GM21786 (cell line): ENCODE measurements at regions not wholly inside any gene's neighbourhood (a gene's known extent, or its start where the extent isn't known, plus 50 kb on each side); places are given as distances from the start of the nearest gene placed in this dataset.
"Not testable (repeated sequence)": the region's sequence is repeated elsewhere in the genome, so short reads cannot be mapped to it uniquely, and the experiment has no call there.

ENCODE experiments used
- ATAC-seq: cut with Tn5 transposase; IDR thresholded peaks from one replicate; pipeline ENCODE4 v1.9.1; 2021; ENCODE audit not compliant: unreplicated experiment

GRCh38 chr12:17132336-17132735 is 526.4 kb upstream of the LMO3 start:
- ATAC-seq: no peak

- not testable (repeated sequence) for ATAC-seq
Measured at GRCh38 chr12:17116538-17116937, 510.6 kb upstream of the LMO3 start.

GRCh38 chr12:17110316-17110715 is 504.4 kb upstream of the LMO3 start:
- no peak for ATAC-seq

DNA sequence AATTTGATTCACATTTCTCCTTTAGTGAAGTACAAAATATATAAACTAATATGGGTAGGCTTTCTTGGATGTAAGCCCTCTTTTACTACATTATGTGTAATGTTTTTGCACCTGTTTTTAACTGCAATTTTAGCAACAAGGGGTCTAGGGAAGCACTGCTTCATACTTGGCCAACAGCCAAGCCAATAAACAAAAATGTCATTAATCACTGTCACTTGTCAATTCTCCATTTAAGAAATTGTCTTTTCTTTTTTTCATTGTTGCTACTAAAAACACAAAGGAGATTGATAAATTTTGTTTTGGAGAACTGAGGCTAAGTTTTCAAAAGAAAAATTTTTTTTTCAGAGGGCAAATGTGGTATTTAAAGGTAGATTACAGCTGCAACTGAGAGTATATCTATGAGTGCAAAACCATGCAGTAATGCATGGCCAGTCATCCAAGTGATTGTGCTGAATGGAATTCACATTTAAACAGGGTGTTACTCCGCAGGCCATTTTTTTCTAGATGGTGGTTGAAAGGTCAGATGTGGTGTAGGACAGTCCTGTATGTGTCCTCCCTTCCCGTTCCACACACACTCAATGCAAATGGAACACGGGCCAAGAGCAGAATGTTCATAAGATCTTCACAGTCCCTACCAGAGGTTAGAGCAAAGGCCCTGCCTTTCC is 503.0 kb upstream of the LMO3 start:
- no peak for ATAC-seq

DNA sequence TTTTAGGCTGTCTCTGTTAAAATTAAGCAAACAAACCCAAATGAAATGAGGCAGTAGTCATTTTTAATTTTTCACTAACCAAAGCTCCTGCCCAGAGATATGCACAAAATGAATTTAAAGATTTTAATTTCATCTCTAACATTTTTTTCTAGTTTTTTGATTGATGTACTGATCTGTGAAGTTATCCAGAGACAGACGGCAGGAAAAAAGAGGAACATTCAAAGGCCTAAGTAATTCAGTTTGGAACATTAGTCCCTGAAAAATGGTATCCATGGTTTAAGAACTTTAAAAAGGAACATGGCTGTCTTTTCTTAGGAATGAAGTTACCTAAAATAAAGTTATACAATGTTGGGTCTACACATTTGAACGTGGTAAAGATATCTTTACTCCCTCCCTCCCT is 498.8 kb upstream of the LMO3 start:
- ATAC-seq: no peak

- no peak for ATAC-seq
Measured at GRCh38 chr12:17097674-17098073, 491.7 kb upstream of the LMO3 start.

DNA sequence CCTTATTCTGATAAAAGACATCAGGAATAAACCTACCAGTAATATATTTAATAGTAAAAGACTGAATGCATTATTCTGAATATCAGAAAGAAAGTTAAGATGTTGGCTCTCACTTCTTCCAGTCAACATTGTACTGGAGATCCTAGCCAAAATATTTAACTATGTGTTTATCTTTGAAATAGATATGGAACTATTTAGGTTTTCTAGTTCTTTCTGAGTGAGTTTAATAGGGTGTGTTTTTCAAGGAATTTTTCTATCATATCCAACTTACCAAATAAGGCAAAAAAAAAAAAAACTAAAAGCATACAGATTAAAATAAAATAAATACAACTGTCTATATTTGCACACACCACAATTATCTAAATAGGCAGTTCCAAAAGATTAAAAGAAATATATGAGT is 478.9 kb upstream of the LMO3 start:
- no peak for ATAC-seq

DNA sequence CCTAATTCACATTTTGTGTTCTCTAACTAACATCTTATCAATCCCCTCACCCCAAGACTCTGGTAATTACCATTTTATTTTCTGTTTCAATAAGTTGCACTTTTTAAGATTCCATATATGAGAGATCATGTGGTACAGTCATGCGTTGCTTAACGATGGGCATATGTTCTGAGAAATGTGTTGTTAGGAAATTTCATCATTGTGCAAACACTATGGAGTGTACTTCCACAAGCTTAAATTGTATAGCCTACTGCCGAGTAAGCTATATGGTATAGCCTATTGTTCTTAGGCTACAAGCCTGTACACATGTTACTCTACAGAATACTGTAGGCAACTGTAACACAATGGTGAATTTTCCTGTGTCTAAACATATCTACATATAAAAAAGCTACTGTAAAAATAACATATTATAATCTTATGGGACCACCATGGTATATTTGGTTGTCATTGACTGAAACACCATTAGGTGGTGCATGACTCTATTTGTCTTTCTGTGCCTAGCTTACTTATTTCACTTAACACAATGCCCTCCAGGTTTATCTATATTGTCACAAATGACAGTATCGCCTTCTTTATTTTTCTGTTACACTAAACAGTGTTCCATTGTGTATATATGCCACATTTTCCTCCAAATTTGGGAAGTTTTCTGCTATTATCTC is 473.4 kb upstream of the LMO3 start:
- ATAC-seq: no peak

DNA sequence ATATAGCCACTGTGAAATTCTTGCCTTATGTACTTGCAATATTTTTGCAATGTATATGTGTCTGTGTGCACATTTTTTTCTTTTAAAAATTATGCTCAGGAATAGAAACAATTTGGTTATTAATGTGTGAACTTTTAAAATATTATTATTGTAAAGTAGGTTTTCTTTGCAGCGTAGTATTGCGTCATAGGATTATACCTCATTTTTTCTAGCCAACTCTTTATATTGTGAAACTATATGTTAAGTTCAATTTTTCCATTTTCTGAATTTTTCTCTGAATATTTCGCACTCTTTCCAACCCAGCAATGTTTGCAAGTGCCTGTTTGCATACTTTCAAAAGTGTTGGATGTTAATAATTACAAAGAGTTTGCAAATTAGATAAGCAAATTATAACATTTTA is 471.6 kb upstream of the LMO3 start:
- no peak for ATAC-seq

DNA sequence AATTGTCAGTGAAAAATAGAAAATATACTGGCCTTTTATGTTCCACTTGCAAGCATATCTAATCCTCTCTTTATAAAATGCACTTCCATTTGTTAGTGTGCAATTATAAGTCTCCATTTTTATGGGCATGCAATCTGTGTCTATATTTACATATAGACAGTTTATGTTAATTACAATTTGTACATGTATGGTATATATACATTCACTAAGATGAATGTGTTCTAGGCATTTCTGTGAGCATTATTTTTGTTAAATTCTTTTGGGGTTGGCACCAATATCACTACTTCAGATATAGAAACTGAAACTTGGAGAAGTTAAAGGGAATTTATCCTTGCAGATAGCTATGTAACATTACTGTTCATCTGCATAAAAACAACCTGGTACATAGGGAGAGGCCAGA is 470.8 kb upstream of the LMO3 start:
- no peak for ATAC-seq

DNA sequence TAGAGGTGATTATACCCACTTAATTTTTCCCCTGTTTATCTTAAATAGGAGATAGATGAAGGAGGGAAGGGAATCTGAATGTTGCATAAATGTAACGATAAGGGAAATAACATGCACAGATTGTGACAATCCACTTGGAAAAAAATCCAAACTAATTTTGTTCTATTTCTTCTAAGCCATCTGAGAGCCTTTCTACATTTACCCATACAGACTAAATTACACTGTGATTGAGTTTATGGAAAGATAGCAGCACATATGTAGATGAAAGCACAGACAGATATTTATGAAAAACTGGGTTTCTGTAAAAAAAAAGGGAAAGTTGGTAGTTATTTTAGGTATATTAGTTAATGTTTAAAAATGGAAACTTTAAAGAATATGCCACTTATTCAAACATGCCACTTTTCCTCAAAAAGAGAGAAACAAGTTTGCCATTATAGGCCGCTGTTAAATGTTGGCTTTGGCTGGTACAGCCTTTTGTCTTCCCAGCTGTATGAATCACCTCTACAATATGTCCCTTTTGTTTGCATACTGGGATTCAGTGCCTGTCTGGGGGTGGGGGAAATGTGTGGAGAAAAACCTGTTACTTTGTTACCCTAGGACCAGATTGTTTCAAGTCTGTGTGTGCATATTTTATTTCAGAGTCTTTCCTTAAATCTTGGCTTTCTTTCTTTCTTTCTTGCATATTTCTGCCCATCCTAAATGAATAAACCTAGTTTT is 470.2 kb upstream of the LMO3 start:
- no peak for ATAC-seq

DNA sequence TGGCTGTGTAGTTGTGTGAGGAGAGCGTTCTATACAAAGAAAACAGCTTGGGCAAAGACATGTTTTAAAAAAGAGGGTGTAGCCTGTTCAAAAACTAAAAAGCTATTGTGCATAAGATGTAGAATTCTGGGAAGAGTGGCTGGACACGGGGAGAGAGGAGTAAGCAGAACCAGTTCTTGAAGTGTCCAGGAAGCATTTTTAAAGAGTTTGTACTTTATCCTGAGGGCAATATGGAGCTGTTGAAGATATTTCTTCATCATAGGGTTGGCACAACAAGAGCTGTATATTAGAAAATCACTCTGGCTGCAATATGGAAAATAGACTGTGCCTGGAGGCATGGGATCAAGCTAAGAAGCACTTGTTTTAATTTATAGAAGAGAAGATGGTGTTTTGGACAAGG is 458.9 kb upstream of the LMO3 start:
- no peak for ATAC-seq

- ATAC-seq: no peak
Measured at GRCh38 chr12:17062267-17063036, 456.5 kb upstream of the LMO3 start.

DNA sequence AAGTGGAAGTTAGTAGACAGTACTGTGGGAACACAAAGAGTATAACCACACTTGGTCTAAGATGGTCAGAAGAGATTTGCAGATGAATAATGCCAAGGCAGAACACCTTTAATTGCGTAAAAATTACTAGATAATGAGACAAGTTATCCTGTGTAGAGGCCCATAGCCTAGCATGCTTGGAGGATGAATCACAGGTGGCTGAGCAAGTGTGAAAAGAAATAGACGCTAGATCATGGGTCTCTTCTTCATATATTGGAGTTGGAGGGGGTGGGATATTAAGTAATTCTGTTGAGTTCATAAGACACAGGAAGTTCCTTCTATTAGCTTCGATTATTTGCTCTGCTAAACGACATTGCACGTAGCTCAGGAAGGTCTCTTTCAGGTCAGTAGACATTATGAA is 454.3 kb upstream of the LMO3 start:
- ATAC-seq: no peak

GRCh38 chr12:17056546-17056945 is 450.6 kb upstream of the LMO3 start:
- no peak for ATAC-seq

- ATAC-seq: no peak
Measured at GRCh38 chr12:17038923-17039322, 433.0 kb upstream of the LMO3 start.

DNA sequence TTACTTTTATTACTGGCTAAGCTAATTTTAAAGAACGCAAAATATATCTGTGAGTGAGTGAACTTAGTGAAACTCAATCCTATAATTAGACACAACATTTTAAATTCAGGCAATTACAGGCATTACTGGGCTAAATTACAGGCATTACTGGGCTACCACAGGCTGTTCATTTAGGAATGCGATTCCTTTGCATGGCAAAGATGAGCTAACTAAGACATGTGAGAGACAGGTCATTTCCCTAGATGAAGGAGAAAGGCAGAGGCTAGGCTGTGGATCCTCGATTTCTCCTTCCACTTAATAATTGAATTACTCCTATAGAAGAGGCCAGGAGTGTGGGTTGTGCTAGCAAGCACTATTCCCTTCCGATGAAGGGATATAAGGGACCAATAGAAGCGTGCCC is 429.4 kb upstream of the LMO3 start:
- no peak for ATAC-seq

GRCh38 chr12:17030338-17030737 is 424.4 kb upstream of the LMO3 start:
- no peak for ATAC-seq

- no peak for ATAC-seq
Measured at GRCh38 chr12:17028348-17028747, 422.4 kb upstream of the LMO3 start.

DNA sequence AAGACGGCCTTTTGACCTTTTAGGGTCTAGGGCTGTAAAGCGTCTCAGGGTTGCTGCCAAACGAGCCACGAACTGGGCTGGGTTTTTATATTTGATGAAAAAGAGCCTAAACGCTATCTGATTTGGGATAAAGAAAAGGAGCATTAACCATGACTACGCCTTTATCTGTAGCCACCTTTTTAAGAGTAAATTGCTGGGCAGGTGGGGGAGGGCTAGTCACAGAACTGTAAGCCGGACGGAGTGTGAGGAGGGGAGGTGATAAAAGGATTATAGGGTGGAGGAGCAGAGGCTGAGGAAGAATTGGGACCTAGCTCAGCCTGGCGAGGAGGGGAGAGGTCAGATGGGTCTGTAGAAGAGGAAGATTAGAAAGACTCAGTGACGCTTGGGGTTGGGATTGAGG is 419.5 kb upstream of the LMO3 start:
- ATAC-seq: not testable (repeated sequence)

DNA sequence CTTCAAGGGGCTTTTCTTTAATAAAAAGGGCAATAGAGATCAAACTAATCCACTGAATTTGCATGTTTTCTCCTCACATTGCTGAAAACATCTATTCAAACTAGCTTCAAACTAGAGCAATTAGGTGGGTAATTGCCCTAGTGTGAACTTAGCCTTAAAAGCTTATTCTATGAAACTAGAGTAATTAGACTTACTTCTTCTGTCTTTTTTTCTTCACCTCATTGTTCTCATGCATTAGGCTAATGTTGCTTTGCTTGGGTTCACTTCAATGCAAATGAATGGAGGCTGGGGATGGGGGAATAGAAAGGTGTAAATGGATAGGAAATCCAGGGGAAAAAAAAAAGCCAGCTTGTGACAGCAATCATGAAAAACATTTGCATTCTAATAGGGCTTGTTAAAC is 414.8 kb upstream of the LMO3 start:
- ATAC-seq: no peak

- no peak for ATAC-seq
Measured at GRCh38 chr12:17017402-17017801, 411.4 kb upstream of the LMO3 start.
